ENCODE measurements at regions not wholly inside any gene's neighbourhood (a gene's known extent, or its start where the extent isn't known, plus 50 kb on each side); places are given as distances from the start of the nearest gene placed in this dataset.
"Not testable (repeated sequence)": the region's sequence is repeated elsewhere in the genome, so short reads cannot be mapped to it uniquely, and the experiment has no call there.

DNA sequence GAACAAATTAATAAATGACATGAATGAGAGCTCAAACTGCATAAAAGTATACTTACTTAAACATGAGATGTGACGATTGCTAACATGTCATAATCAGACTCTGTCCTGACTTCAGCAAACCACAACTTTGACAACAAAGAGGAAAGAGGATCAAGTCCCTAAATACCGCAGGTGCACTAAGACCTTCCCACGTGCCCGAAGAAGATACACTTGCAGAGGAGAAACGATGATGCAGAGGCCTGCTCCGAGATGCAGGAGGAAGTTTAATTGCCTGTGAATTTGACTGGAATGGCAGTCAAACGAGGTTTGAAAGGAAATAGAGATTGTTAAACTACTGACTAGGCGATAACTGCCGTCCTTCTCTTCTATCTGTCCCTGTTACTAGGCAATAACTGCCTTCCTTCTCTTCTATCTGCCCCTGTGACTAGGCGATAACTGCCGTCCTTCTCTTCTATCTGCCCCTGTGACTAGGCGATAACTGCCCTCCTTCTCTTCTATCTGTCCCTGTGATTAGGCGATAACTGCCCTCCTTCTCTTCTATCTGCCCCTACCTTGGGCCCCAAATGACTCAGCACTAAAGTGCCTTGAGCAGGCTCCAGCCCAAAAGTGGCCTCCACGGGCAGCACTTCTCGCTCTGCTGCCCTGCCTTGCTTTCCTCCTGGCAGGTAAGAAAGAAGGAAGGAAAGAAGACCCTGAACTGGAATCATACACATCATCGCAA lies 2226.0 kb upstream of the DEFB115 start:
- DNase-seq, result not testable (repeated sequence)

GRCh38 chr20:29044239-29044638 lies 2213.2 kb upstream of the DEFB115 start:
- DNase-seq, result not testable (repeated sequence)

- not testable (repeated sequence) for DNase-seq
These were observed 2207.4 kb upstream of the DEFB115 start for GRCh38 chr20:29050008-29050606.

GRCh38 chr20:29057866-29058484 lies 2199.5 kb upstream of the DEFB115 start:
- not testable (repeated sequence) for DNase-seq

DNA sequence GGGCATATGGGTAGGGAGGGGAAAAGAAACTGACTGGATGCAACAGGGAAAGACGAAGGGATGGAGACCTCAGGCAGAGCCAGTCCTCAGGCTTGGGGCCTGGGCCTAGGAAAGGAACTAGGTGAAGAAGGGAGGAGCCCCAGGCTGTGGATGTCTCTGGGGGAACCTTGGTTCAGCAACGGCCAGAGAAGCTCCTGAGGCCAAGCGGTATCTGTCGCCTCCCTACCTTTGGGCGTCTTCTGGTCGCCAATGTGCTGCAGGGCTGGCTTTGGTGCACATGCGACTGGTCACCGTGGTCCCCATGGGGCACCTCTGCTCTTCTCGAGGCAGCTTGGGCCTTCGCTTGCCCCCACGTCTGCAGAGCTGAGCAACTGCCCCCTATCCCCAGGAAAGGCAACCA lies 2195.0 kb upstream of the DEFB115 start:
- not testable (repeated sequence) for DNase-seq

DNA sequence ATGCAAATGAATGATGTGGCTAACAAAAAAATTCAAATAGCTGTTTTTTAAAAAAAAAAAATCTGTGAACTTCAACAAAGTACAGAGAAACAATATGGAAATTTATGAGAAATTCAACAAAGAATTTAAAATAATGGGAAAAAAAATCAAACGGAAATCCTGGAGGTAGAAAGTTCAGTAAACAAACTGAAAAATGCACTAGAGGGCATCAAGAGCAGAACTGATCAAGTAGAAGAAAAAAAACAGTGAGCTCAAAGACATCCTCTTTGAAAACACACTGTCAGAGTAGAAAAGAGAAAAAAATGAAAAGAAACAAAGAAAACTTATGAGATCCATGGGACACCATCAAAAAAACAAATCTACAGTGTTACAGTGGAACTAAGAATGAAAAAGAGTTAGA lies 2191.1 kb upstream of the DEFB115 start:
- not testable (repeated sequence) for DNase-seq

GRCh38 chr20:29073640-29074039 lies 2183.8 kb upstream of the DEFB115 start:
- DNase-seq, result not testable (repeated sequence)

GRCh38 chr20:29079769-29080690 lies 2177.4 kb upstream of the DEFB115 start:
- peak; percentile 28 for DNase-seq

- DNase-seq, result not testable (repeated sequence)
These were observed 2175.8 kb upstream of the DEFB115 start for GRCh38 chr20:29081712-29082111.

GRCh38 chr20:29085625-29086024 lies 2171.8 kb upstream of the DEFB115 start:
- DNase-seq, result no peak

GRCh38 chr20:29086145-29086718 lies 2171.2 kb upstream of the DEFB115 start:
- not testable (repeated sequence) for DNase-seq

GRCh38 chr20:29086938-29087337 lies 2170.5 kb upstream of the DEFB115 start:
- no peak for DNase-seq

GRCh38 chr20:29087887-29088286 lies 2169.6 kb upstream of the DEFB115 start:
- DNase-seq, result not testable (repeated sequence)

DNA sequence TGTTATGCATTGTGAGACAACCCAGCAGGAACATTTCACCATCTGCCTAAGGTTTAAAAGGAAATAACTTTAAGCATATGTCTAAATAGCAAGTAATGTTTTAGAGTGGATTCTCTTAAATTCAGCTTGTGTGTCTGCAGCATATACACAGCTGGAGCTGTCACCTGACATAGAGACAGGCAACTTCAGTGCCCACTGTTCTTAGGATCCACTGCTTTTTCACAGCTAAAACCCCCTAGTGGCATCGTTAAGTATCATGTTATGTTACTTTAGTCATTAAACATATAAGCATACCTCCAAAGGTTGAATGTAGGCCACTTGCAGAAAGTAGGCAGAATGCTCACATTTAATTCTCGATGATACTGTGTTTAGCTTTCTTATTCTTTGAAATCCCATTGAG lies 2169.0 kb upstream of the DEFB115 start:
- not testable (repeated sequence) for DNase-seq

- DNase-seq, result not testable (repeated sequence)
These were observed 2168.1 kb upstream of the DEFB115 start for GRCh38 chr20:29089409-29089808.

DNA sequence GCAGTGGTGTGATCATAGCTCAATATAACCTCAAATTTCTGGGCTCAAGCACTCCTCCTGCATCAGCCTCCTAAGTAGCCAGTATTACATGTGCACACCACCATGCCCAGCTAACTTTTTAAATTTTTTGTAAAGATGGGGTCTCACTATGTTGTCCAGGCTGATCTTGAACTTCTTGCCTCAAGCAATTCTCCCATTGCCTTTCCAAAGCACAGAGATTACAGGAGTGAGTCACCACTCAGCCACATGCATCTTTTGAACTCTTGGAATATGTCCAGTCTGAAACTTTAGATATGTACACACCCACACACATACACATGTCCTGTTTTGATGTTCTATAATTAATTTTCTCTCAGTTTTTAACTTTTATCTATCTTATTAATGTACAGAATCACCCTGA lies 2163.5 kb upstream of the DEFB115 start:
- DNase-seq, result not testable (repeated sequence)

GRCh38 chr20:29096695-29097094 lies 2160.8 kb upstream of the DEFB115 start:
- DNase-seq, result not testable (repeated sequence)

GRCh38 chr20:29107884-29108283 lies 2149.6 kb upstream of the DEFB115 start:
- DNase-seq, result not testable (repeated sequence)

GRCh38 chr20:29109386-29109785 lies 2148.1 kb upstream of the DEFB115 start:
- not testable (repeated sequence) for DNase-seq

DNA sequence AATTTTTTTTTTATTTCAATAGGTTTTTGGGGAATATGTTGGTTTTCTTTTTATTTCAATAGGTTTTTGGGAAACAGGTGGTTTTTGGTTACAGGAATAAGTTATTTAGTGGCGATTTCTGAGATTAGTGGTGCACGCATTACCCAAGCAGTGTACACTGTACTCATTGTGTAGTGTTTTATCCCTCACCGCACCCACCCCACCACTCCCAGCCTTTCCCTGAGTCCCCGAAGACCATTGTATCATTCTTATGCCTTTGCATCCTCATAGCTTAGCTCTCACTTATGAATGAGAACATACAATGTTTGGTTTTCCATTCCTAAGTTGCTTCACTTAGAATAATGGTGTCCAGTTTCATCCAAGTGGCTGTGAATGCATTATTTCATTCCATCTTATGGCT lies 2142.4 kb upstream of the DEFB115 start:
- DNase-seq, result not testable (repeated sequence)

GRCh38 chr20:29119141-29119540 lies 2138.3 kb upstream of the DEFB115 start:
- no peak for DNase-seq

DNA sequence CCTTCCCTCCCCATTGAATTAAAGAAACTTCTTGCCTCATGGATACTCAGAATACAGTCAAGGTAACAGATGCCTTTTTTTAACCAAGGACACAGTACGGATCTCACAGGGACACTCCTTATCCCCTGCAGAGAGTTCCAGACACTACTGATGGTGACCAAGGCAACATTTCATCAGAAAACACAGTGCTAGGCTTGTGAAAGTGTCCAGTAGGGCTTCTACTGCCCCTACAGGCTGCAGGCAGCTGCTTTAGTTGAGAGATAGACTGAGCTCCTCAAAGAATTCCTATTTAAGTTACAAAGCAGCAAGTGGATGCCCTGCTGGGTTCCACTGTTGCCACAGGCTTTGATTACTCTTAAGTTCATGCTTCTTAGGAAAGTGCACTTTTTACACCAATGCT lies 2137.8 kb upstream of the DEFB115 start:
- DNase-seq, result not testable (repeated sequence)
